ENCODE measurements at regions not wholly inside any gene's neighbourhood (a gene's known extent, or its start where the extent isn't known, plus 50 kb on each side); places are given as distances from the start of the nearest gene placed in this dataset.

DNA sequence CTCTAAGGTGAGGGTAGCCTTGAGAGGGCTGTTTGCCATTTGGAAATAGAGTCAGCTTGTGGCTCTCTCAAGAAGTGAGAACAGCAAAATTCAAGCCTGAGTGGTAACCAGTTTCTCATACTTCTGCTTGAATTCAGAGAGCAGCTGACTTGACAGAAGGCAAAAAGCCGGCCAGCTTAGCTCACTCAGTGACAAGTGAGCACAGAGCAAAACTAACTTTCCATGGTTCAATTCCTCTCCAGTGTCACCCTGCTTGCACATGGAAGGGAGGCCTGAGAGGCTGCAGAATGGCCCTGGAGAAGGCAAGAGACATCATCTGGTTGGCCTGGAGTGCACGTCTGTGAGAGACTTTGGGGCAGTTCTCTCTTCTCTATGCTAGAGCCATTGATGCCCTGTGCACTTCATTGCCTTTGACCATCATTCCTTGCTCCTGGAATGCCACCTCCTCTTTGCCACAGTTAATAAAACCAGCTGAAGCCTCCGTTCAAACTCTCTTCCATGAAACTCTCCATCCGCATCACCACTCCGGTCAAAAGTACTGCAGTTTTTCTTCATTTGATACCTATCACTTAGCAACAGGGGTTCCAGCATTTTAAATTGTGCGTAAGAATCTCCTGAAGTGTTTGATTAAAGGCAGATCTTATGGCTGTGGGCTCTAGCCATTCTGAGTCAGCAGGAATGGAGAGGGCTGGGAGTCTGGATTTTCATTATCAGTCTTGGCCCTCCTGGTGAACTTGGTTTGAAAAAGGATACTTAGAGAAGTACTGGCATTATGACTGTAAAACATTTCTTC is 69.8 kb upstream of the PIK3CG start:
- no peaks in the 10 kb centered on the region for H3K36me3 Mint-ChIP-seq (ENCODE audit: low read depth)
- no peaks in the 10 kb centered on the region for H3K4me1 Mint-ChIP-seq
- H3K4me3 Mint-ChIP-seq = no peak overlapping the region
- H3K27me3 Mint-ChIP-seq = peaks cover 6% of the 10 kb centered on the region
- no peak overlapping the region for H3K27ac Mint-ChIP-seq
- H3K9me3 Mint-ChIP-seq = no peaks in the 10 kb centered on the region
- no peak for ATAC-seq (replicated peaks)

DNA sequence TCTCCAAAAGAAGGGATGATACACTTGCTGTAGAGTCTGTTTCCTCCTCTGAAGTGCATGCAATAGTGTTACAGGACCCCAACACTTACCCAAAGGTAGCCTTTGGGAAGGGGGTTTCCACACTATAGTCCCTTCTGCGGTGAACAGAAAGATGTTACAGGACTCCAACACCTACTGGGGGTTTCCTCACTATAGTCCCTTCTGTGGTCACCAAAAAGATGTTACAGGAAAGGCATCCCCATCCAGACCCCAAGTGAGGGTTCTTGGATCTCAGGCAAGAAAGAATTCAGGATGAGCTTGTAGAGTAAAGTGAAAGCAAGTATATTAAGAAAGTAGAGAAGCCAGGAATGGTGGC is 69.2 kb upstream of the PIK3CG start:
- ATAC-seq (replicated peaks) = no peak
- no peaks in the 10 kb centered on the region for H3K9me3 Mint-ChIP-seq
- no peaks in the 10 kb centered on the region for H3K4me1 Mint-ChIP-seq
- H3K27me3 Mint-ChIP-seq = peaks cover 6% of the 10 kb centered on the region
- no peak overlapping the region for H3K4me3 Mint-ChIP-seq
- H3K27ac Mint-ChIP-seq = no peak overlapping the region
- no peaks in the 10 kb centered on the region for H3K36me3 Mint-ChIP-seq (ENCODE audit: low read depth)

DNA sequence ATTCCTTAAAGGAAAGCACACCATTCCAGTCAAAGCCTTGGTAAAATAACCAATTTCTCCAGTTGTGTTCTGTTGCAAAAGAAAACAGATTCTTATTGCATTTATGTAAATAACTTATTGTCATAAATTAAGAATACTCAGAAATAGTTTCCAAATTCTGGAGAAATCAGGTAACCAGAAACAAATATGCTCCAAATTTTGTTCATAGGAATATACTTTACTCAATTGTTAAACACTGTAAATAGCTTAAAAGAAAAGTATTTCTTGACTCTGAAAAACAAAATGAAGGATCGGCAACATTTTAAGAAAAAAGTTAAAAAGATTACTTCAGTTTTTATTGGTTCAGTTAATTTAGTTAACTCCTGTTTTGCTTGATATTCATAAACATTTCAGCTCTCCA is 67.1 kb upstream of the PIK3CG start:
- ATAC-seq (replicated peaks) = no peak
- H3K27ac Mint-ChIP-seq = no peak overlapping the region
- peaks cover 9% of the 10 kb centered on the region for H3K27me3 Mint-ChIP-seq
- H3K4me1 Mint-ChIP-seq = no peaks in the 10 kb centered on the region
- no peak overlapping the region for H3K4me3 Mint-ChIP-seq
- H3K36me3 Mint-ChIP-seq (ENCODE audit: low read depth) = no peaks in the 10 kb centered on the region
- no peaks in the 10 kb centered on the region for H3K9me3 Mint-ChIP-seq

DNA sequence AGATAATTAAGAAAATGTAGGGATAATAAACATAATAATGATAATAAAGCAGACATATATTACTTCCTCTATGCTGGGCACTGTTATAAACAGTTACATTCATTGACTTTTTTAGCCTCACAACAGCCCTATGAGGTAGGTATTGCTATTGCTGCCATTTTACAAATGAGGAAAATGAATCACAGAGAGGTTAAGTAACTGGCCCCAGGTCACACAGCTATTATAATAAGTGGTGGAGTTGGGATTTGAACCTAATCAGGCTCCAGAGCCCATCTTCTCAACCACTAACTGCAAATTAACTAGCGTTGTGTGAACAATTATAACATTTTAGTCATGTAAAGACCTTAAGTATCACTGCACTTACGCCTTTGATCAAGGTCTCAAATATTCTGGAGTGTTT is 62.5 kb upstream of the PIK3CG start:
- Mint-ChIP-seq H3K27ac (no peak overlapping the region), H3K36me3 (ENCODE audit: low read depth) (no peaks in the 10 kb centered on the region), H3K27me3 (peaks cover 16% of the 10 kb centered on the region), H3K4me3 (no peak overlapping the region), H3K9me3 (no peaks in the 10 kb centered on the region), H3K4me1 (no peaks in the 10 kb centered on the region)
- no peak for ATAC-seq (replicated peaks)

DNA sequence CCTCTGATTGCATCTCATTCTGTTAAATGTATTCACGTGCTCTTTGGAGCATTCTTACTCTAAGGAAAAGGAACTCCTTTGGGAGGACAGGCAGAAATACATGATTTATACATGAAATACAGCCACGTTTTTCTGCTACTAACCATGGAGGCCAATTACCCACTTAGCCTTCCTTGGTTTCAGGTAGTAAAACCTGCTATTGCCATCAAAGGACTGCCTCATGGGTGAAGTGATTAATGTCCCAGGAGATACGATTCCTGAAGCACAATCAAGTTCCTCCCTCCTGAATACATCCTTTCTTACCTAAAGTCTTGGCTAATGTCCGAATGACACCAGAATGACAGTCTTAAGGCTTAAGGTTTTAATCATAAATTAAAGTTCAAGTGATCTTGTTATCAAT is 58.5 kb upstream of the PIK3CG start:
- Mint-ChIP-seq H3K36me3 (ENCODE audit: low read depth) (no peaks in the 10 kb centered on the region), H3K4me3 (no peak overlapping the region), H3K4me1 (peaks cover 3% of the 10 kb centered on the region), H3K9me3 (no peaks in the 10 kb centered on the region), H3K27me3 (peaks cover 10% of the 10 kb centered on the region), H3K27ac (no peak overlapping the region)
- ATAC-seq (replicated peaks) = no peak

DNA sequence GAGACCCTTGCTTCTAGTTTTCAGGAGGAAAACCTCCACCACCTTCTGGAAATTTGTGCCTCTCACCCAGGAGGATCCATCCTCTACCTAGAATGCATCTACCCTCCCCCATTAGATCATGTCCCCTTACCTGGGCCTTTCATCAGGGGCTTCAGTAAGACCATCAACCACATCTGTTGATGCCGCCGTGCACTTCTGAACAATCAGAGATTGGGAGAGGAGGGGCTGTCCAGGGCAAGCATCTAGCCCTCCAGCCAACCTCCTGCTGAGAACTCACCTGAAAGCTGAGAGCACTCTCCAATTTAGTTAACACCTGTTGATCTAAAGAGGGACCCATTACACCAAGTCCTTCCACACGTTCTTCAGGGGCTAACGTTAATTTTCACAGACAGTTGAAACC is 57.6 kb upstream of the PIK3CG start:
- no peak for ATAC-seq (replicated peaks)
- Mint-ChIP-seq H3K36me3 (ENCODE audit: low read depth) (no peaks in the 10 kb centered on the region), H3K4me1 (peaks cover 4% of the 10 kb centered on the region), H3K9me3 (no peaks in the 10 kb centered on the region), H3K4me3 (no peak overlapping the region), H3K27me3 (peaks cover 7% of the 10 kb centered on the region), H3K27ac (no peak overlapping the region)

DNA sequence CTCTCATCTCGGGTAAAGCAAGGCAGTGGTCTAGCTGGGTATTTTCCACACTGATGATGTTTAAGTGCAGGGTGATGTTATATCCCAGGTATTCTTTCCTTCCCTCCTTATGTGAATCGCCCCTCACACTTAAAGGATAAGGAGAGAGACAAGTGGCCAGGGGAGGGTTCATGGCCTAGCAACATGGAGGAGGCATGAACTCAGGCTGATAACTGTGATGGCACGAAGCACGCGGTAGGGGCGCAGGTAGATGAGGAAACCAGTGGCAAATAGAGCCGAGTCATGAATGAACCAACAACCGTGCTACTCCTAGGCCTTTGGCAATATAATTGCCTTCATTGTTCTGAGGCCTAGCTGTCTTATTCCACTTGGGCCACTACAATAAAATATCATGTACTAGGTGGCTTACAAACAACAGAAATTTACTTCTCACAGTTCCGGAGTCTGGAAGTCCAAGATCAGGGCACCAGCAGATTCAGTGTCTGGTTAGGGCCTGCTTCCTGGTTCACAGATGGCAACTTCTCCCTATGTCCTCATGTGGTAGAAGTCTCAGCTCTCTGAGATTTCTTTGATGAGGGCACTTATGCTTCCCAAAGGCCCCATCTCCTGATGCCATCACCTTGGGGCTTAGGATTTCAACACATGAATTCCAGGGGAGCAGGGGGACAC is 56.0 kb upstream of the PIK3CG start:
- no peak overlapping the region for H3K4me3 Mint-ChIP-seq
- no peaks in the 10 kb centered on the region for H3K27me3 Mint-ChIP-seq
- H3K27ac Mint-ChIP-seq = no peak overlapping the region
- no peaks in the 10 kb centered on the region for H3K9me3 Mint-ChIP-seq
- peaks cover 4% of the 10 kb centered on the region for H3K4me1 Mint-ChIP-seq
- no peak for ATAC-seq (replicated peaks)
- H3K36me3 Mint-ChIP-seq (ENCODE audit: low read depth) = no peaks in the 10 kb centered on the region

DNA sequence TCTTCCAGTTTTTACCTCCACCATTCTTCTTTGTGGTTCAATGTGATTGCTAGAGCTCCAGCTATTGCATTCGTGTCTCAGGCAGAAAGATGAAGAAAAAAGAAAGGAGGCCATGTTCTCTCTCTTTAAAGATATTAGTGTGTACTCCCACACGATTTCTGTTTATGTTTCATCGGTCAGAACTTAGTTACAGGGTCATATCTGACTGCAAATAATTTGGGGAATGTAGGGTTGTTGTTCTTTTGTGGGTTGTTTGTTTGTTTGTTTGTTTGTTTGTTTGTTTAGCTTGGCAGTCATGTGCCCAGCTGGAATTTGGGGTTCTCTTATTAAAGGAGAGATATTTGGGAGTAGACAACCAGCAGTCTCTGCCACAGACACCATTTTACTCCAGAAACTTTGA is 53.6 kb upstream of the PIK3CG start:
- Mint-ChIP-seq H3K4me1 (peaks cover 4% of the 10 kb centered on the region), H3K27me3 (peaks cover 3% of the 10 kb centered on the region), H3K9me3 (no peaks in the 10 kb centered on the region)

DNA sequence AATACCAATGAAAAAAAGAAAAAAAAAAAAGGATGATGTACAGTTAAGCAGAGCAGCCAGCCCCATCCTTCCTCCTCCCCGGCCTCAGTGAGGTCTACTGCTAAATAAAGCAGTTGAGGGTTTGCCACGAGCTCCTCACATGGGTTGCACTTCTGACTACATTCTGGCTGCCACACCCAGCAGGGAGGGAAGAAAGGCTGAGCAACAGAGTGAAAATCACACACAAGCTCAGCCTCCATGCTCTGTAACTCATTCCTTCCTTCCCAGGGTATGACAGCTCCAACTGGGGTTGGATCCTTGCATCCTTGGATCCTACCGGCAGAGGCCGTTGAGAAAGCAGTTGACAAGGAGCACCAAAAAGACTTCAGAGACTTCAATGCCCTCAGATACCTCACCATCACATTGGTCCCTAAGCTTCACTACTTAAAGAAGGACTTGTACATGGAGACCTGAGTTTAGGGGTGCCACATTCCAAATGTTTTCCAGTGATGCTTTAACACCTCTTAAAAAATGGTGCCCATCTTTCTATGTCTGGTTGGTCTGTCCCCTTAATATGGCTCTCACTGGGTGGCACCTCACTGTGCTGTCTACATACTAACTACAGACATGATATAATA is 52.9 kb upstream of the PIK3CG start:
- no peak overlapping the region for H3K4me3 Mint-ChIP-seq
- H3K9me3 Mint-ChIP-seq = no peaks in the 10 kb centered on the region
- H3K27me3 Mint-ChIP-seq = peaks cover 3% of the 10 kb centered on the region
- no peak for ATAC-seq (replicated peaks)
- peaks cover 4% of the 10 kb centered on the region for H3K4me1 Mint-ChIP-seq
- H3K36me3 Mint-ChIP-seq (ENCODE audit: low read depth) = no peaks in the 10 kb centered on the region
- no peak overlapping the region for H3K27ac Mint-ChIP-seq

More for the DNA sequence above, 53.6 kb upstream of the PIK3CG start:
- Mint-ChIP-seq H3K36me3 (ENCODE audit: low read depth) (no peaks in the 10 kb centered on the region), H3K27ac (no peak overlapping the region), H3K4me3 (no peak overlapping the region)
- no peak for ATAC-seq (replicated peaks)

DNA sequence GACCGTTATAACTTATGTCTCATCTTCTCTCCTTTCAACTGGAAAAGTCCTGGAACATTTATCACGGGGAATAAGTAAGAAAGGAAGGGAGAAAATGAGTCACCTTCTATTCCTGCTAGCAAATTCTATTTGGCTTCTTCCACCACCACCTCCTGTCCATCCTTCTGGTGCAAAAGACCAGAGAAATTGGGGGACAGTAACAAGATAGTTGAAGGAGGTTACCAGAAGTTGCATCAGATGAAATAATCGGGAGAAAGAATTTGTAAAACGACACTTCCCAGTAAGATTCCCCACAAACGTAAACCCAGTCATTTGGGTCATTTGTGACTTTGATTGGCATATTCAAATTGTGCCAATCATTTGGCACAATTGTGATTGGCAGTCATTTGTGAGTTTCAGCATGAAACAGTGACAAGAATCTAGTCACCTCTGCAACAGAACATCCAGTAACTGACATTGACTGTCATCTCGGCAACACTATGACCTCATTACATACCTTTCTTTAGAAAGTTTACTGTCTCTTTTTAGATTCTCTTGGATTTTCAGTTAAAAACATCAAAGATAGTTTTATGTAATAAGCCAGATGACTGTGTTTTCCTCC is 51.3 kb upstream of the PIK3CG start:
- Mint-ChIP-seq H3K4me3 (no peak overlapping the region), H3K27ac (no peak overlapping the region), H3K9me3 (no peaks in the 10 kb centered on the region), H3K36me3 (ENCODE audit: low read depth) (no peaks in the 10 kb centered on the region), H3K4me1 (peaks cover 4% of the 10 kb centered on the region), H3K27me3 (peaks cover 3% of the 10 kb centered on the region)
- ATAC-seq (replicated peaks) = no peak

DNA sequence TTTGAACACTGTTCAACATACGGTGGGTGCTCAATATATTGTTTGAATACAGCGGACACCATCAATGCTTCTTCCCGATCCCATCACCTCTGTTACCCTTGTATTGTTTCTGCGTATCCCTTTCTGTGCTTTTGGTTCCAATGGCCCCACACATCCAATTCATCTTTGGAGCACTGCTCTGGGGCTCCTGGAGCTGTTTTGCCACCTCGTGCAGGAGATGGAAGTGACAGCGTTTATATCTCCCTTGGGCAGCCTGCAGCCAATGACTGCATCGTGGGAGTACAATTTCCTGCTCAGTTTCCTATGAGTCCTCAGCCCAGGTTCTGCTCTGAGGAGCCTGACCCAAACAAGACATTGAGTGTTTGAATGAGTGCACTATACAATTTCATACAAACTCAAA is 50.2 kb upstream of the PIK3CG start:
- Mint-ChIP-seq H3K36me3 (ENCODE audit: low read depth) (no peaks in the 10 kb centered on the region), H3K4me3 (no peak overlapping the region), H3K4me1 (peaks cover 4% of the 10 kb centered on the region), H3K9me3 (no peaks in the 10 kb centered on the region), H3K27ac (no peak overlapping the region), H3K27me3 (peaks cover 3% of the 10 kb centered on the region)
- ATAC-seq (replicated peaks) = no peak
